HUES48 (cell line): ENCODE measurements at regions not wholly inside any gene's neighbourhood (a gene's known extent, or its start where the extent isn't known, plus 50 kb on each side); places are given as distances from the start of the nearest gene placed in this dataset.
"Not testable (repeated sequence)": the region's sequence is repeated elsewhere in the genome, so short reads cannot be mapped to it uniquely, and the experiment has no call there.

Source experiments
- H3K27ac ChIP-seq: one replicate; pipeline ENCODE4 v1.7.0; 2013; ENCODE audit warnings: low read depth, low read length, inconsistent platforms
- H3K27me3 ChIP-seq: 2 replicates; pipeline ENCODE4 v1.6.1; 2013; ENCODE audit warnings: mild to moderate bottlenecking, low read length; ENCODE audit not compliant: control insufficient read depth, insufficient read depth
- H3K36me3 ChIP-seq: 2 replicates; pipeline ENCODE4 v1.6.1; 2013; ENCODE audit warnings: low read length; ENCODE audit not compliant: control insufficient read depth, insufficient read depth
- H3K4me1 ChIP-seq: 2 replicates; pipeline ENCODE4 v1.6.1; 2013; ENCODE audit warnings: mild to moderate bottlenecking, low read length; ENCODE audit not compliant: control insufficient read depth, insufficient read depth
- H3K4me3 ChIP-seq: 2 replicates; pipeline ENCODE4 v1.5.1; 2013; ENCODE audit warnings: mild to moderate bottlenecking, low read depth, low read length
- H3K9ac ChIP-seq: 2 replicates; pipeline ENCODE4 v1.6.1; 2013; ENCODE audit warnings: mild to moderate bottlenecking, low read depth, low read length, moderate library complexity
- H3K9me3 ChIP-seq: 2 replicates; pipeline ENCODE4 v1.6.1; 2013; ENCODE audit warnings: low read length; ENCODE audit not compliant: control insufficient read depth, insufficient read depth

GRCh38 chr4:189560605-189561004, 380.1 kb upstream of the FRG1 start:
- not testable (repeated sequence) for H3K9me3 ChIP-seq, H3K4me3 ChIP-seq, H3K36me3 ChIP-seq, H3K27ac ChIP-seq, H3K9ac ChIP-seq, H3K27me3 ChIP-seq, H3K4me1 ChIP-seq

DNA sequence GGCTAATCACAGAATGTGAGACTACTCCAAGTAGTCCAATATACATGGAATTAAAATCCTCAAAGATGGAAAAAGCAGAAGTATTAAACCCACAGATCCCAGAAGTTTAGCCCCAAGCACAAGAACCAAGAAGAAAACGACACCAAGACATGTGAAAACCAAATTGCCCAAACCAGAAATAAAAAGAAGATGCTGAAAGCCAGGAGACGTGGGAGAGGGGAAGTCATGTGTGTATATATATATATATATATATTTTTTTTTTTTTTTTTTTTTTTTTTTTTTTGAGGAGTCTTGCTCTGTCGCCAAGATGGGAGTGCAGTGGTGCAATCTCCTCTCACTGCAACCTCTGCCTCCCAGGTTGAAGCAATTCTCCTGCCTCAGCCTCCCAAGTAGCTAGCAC, 376.9 kb upstream of the FRG1 start:
- not testable (repeated sequence) for H3K27me3 ChIP-seq, H3K9me3 ChIP-seq, H3K27ac ChIP-seq, H3K4me1 ChIP-seq, H3K36me3 ChIP-seq, H3K9ac ChIP-seq, H3K4me3 ChIP-seq

- H3K36me3 ChIP-seq, H3K4me3 ChIP-seq, H3K4me1 ChIP-seq, H3K27me3 ChIP-seq, H3K9ac ChIP-seq, H3K9me3 ChIP-seq, H3K27ac ChIP-seq: not testable (repeated sequence)
These were observed 374.4 kb upstream of the FRG1 start for GRCh38 chr4:189566271-189566670.

DNA sequence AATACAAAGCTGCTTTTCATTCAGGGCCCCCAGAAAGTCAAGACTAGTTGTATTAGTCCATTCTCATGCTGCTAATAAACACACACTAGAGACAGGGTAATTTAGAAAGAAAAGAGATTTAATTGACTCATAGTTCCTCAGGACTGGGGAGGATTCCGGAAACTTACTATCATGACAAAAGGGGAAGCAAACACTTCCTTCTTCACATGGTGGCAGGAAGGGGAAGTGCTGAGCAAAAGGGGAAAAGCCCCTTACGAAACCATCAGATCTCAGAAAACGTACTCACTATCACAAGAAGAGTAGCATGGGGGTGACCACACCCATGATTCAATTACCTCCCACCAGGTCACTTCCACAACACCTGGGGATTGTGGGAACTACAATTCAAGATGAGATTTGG, 373.8 kb upstream of the FRG1 start:
- H3K36me3 ChIP-seq, H3K4me3 ChIP-seq, H3K9ac ChIP-seq, H3K4me1 ChIP-seq, H3K27me3 ChIP-seq, H3K9me3 ChIP-seq, H3K27ac ChIP-seq: not testable (repeated sequence)

- not testable (repeated sequence) for H3K9ac ChIP-seq, H3K27ac ChIP-seq, H3K9me3 ChIP-seq, H3K4me1 ChIP-seq, H3K36me3 ChIP-seq, H3K4me3 ChIP-seq, H3K27me3 ChIP-seq
These were observed 361.0 kb upstream of the FRG1 start for GRCh38 chr4:189579645-189580044.

GRCh38 chr4:189586908-189587632, 353.6 kb upstream of the FRG1 start:
- not testable (repeated sequence) for H3K4me3 ChIP-seq

GRCh38 chr4:189589201-189589600, 351.5 kb upstream of the FRG1 start:
- H3K9ac ChIP-seq, H3K36me3 ChIP-seq, H3K4me3 ChIP-seq, H3K4me1 ChIP-seq, H3K27ac ChIP-seq, H3K9me3 ChIP-seq, H3K27me3 ChIP-seq: not testable (repeated sequence)

More at GRCh38 chr4:189586908-189587632, 353.6 kb upstream of the FRG1 start:
- not testable (repeated sequence) for H3K4me1 ChIP-seq, H3K27ac ChIP-seq, H3K36me3 ChIP-seq, H3K9ac ChIP-seq, H3K9me3 ChIP-seq, H3K27me3 ChIP-seq

- Histone ChIP-seq H3K9ac (no peak overlapping the region), H3K36me3 (no peaks in the 10 kb centered on the region), H3K27ac (no peak overlapping the region), H3K27me3 (no peaks in the 10 kb centered on the region), H3K9me3 (peaks cover 9% of the 10 kb centered on the region), H3K4me3 (no peak overlapping the region), H3K4me1 (no peaks in the 10 kb centered on the region)
These were observed 347.8 kb upstream of the FRG1 start for GRCh38 chr4:189592890-189593289.

DNA sequence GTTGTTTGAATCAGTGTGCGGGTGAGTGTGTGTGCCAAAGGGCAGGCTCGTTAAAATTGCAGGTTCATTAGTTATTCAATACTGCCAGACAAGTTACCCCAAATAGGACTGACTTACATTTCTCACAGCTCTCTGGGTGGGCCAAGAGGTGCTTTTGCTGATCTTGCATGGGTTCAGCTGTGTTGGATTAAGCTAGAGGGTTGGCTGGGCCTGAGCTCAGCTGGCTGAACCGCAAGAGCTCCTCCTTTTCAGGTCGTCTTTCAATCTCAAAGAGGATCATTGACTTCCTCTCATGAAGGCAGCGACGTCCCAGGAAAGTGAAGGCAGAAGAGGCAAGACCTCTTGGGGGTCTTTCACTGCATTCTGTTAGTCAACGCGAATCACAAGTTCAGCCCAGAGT, 343.3 kb upstream of the FRG1 start:
- Histone ChIP-seq H3K4me3 (no peak overlapping the region), H3K9me3 (peaks cover 6% of the 10 kb centered on the region; the same call in 1 of the 2 replicates), H3K27ac (no peak overlapping the region), H3K27me3 (no peaks in the 10 kb centered on the region), H3K4me1 (no peaks in the 10 kb centered on the region), H3K36me3 (no peaks in the 10 kb centered on the region), H3K9ac (no peak overlapping the region)

DNA sequence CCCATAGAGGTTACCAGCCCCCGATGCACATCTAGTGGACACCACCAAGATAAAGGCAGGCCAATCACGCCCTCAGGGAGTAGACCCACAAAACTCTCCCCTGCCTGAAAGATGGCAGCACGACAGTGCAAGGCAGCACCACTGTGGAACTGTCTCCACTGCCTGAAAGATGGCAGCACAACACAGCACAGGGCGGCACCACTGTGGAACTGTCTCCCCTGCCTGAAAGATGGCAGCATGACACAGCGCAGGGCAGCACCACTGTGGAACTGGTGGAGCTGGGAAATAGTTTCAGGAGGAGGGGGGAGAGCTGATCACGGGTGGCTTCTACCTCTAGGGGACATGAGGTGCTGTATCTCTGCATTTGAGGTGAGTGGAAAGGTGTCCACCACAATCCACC, 340.4 kb upstream of the FRG1 start:
- Histone ChIP-seq H3K27ac (no peak overlapping the region), H3K27me3 (no peaks in the 10 kb centered on the region), H3K4me1 (no peaks in the 10 kb centered on the region), H3K4me3 (no peak overlapping the region), H3K9ac (no peak overlapping the region), H3K36me3 (no peaks in the 10 kb centered on the region), H3K9me3 (peaks cover 6% of the 10 kb centered on the region; the same call in 1 of the 2 replicates)

DNA sequence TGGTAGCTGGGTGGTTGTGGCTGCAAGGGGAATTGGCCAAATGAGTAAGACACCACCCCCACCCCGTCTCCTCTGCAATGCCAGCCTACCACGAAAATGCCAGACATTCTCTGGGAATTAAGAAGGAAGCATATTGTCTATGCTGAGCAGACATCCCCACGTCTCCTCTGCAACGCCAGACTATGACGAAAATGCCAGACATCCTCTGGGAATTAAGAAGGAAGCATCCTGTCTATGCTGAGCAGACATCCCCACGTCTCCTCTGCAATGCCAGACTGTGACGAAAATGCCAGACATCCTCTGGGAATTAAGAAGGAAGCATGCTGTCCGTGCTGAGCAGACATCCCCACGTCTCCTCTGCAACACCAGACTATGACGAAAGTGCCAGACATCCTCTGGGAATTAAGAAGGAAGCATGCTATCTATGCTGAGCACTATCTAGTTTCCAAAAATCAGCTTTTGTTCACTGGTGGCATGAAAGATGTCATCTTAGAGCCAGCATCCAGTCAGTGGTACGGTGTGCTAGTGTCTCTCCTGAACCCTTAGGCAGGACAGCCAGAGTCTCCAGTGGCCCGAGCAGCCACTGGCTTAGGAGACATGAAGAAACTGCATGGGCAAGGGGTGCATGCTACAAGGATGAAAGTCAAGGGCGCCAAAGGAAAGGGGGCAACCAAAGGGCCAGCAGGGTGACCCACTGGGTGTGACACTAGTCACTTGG, 339.8 kb upstream of the FRG1 start:
- Histone ChIP-seq H3K4me3 (no peak overlapping the region), H3K36me3 (no peaks in the 10 kb centered on the region), H3K27ac (no peak overlapping the region), H3K9me3 (peaks cover 6% of the 10 kb centered on the region; the same call in 1 of the 2 replicates), H3K27me3 (no peaks in the 10 kb centered on the region), H3K4me1 (no peaks in the 10 kb centered on the region), H3K9ac (no peak overlapping the region)
